ENCODE measurements at regions not wholly inside any gene's neighbourhood (a gene's known extent, or its start where the extent isn't known, plus 50 kb on each side); places are given as distances from the start of the nearest gene placed in this dataset.

- ATAC-seq (no peak), DNase-seq (no peak)
- POLR2A ChIA-PET = no interaction called here
- Mint-ChIP-seq H3K4me1 (no peaks in the 10 kb centered on the region), H3K9me3 (ENCODE audit: low read depth) (no peaks in the 10 kb centered on the region), H3K27ac (no peak overlapping the region), H3K36me3 (ENCODE audit: low read depth) (no peaks in the 10 kb centered on the region), H3K4me3 (no peak overlapping the region), H3K27me3 (no peaks in the 10 kb centered on the region)
- intact Hi-C loops (cut with DNase I, micrococcal nuclease) = no loop called here
- CTCF ChIA-PET = no interaction called here
Measured at GRCh38 chr11:11095831-11096723, 238.2 kb upstream of the ZBED5 start.

GRCh38 chr11:11090495-11090894 lies 232.6 kb upstream of the ZBED5 start:
- Mint-ChIP-seq H3K4me3 (no peak overlapping the region), H3K27ac (no peak overlapping the region), H3K9me3 (ENCODE audit: low read depth) (peaks cover 2% of the 10 kb centered on the region), H3K4me1 (no peaks in the 10 kb centered on the region), H3K36me3 (ENCODE audit: low read depth) (no peaks in the 10 kb centered on the region), H3K27me3 (no peaks in the 10 kb centered on the region)
- intact Hi-C loops (cut with DNase I, micrococcal nuclease) = no loop called here
- CTCF ChIA-PET = interaction anchor here (0.9 kb wide), 1 partner anchor 41 kb away, joined by 3 read pairs; no protein-coding TSS in a partner anchor
- ATAC-seq (no peak), DNase-seq (no peak)
- POLR2A ChIA-PET = no interaction called here

GRCh38 chr11:11089805-11090204 lies 232.0 kb upstream of the ZBED5 start:
- POLR2A ChIA-PET = no interaction called here
- intact Hi-C loops (cut with DNase I, micrococcal nuclease) = no loop called here

GRCh38 chr11:11086979-11087378 lies 229.1 kb upstream of the ZBED5 start:
- ChIA-PET POLR2A (no interaction called here), CTCF (interaction anchor here (0.6 kb wide), 1 partner anchor 139 kb away, joined by 3 read pairs; no protein-coding TSS in a partner anchor)
- H3K36me3 Mint-ChIP-seq (ENCODE audit: low read depth) = no peaks in the 10 kb centered on the region
- no peak overlapping the region for H3K27ac Mint-ChIP-seq
- H3K4me3 Mint-ChIP-seq = no peak overlapping the region
- H3K27me3 Mint-ChIP-seq = peaks cover 2% of the 10 kb centered on the region
- H3K4me1 Mint-ChIP-seq = peaks cover 7% of the 10 kb centered on the region
- intact Hi-C loops (cut with DNase I, micrococcal nuclease) = no loop called here
- H3K9me3 Mint-ChIP-seq (ENCODE audit: low read depth) = peaks cover 2% of the 10 kb centered on the region
- no peak for DNase-seq
- no peak for ATAC-seq

More at GRCh38 chr11:11089805-11090204, 232.0 kb upstream of the ZBED5 start:
- DNase-seq (no peak), ATAC-seq (no peak)
- Mint-ChIP-seq H3K4me1 (peaks cover under 1% of the 10 kb centered on the region), H3K9me3 (ENCODE audit: low read depth) (peaks cover 2% of the 10 kb centered on the region), H3K36me3 (ENCODE audit: low read depth) (no peaks in the 10 kb centered on the region), H3K4me3 (no peak overlapping the region), H3K27ac (no peak overlapping the region), H3K27me3 (no peaks in the 10 kb centered on the region)
- CTCF ChIA-PET = interaction anchor here (0.6 to 0.9 kb wide), 2 partner anchors 40 to 1348 kb away, joined by 3 to 5 read pairs; no protein-coding TSS in a partner anchor

- POLR2A ChIA-PET = no interaction called here
- intact Hi-C loops (cut with DNase I, micrococcal nuclease) = no loop called here
- CTCF ChIA-PET = interaction anchor here (0.7 to 1.2 kb wide), 5 partner anchors 13 to 85 kb away, joined by 3 to 4 read pairs (median 3); no protein-coding TSS in a partner anchor
- Mint-ChIP-seq H3K4me3 (no peak overlapping the region), H3K9me3 (ENCODE audit: low read depth) (no peaks in the 10 kb centered on the region), H3K36me3 (ENCODE audit: low read depth) (no peaks in the 10 kb centered on the region), H3K4me1 (peaks cover 7% of the 10 kb centered on the region), H3K27me3 (peaks cover 2% of the 10 kb centered on the region), H3K27ac (no peak overlapping the region)
- ATAC-seq (no peak), DNase-seq (no peak)
Measured at GRCh38 chr11:11085580-11085979, 227.7 kb upstream of the ZBED5 start.

GRCh38 chr11:11084337-11084736 lies 226.5 kb upstream of the ZBED5 start:
- ChIA-PET CTCF (interaction anchor here (0.6 to 0.9 kb wide), 2 partner anchors 55 to 1249 kb away, joined by 3 read pairs; no protein-coding TSS in a partner anchor), POLR2A (interaction anchor here (0.7 kb wide), 1 partner anchor 351 kb away, joined by 3 read pairs; no protein-coding TSS in a partner anchor)
- no peak overlapping the region for H3K4me3 Mint-ChIP-seq
- ATAC-seq (no peak), DNase-seq (no peak)
- intact Hi-C loops (cut with DNase I, micrococcal nuclease) = no loop called here
- H3K9me3 Mint-ChIP-seq (ENCODE audit: low read depth) = no peaks in the 10 kb centered on the region
- peaks cover 2% of the 10 kb centered on the region for H3K27me3 Mint-ChIP-seq
- no peaks in the 10 kb centered on the region for H3K36me3 Mint-ChIP-seq (ENCODE audit: low read depth)
- H3K27ac Mint-ChIP-seq = no peak overlapping the region
- H3K4me1 Mint-ChIP-seq = peaks cover 7% of the 10 kb centered on the region

- Mint-ChIP-seq H3K27ac (no peak overlapping the region), H3K36me3 (ENCODE audit: low read depth) (no peaks in the 10 kb centered on the region), H3K9me3 (ENCODE audit: low read depth) (no peaks in the 10 kb centered on the region), H3K4me3 (no peak overlapping the region), H3K27me3 (peaks cover 2% of the 10 kb centered on the region), H3K4me1 (peaks cover 7% of the 10 kb centered on the region)
- ChIA-PET CTCF (no interaction called here), POLR2A (no interaction called here)
- intact Hi-C loops (cut with DNase I, micrococcal nuclease) = no loop called here
- ATAC-seq = no peak
- no peak for DNase-seq
Measured at GRCh38 chr11:11083441-11083840, 225.6 kb upstream of the ZBED5 start.

GRCh38 chr11:11082646-11083045 lies 224.8 kb upstream of the ZBED5 start:
- DNase-seq (no peak), ATAC-seq (no peak)
- Mint-ChIP-seq H3K27me3 (peaks cover 2% of the 10 kb centered on the region), H3K36me3 (ENCODE audit: low read depth) (no peaks in the 10 kb centered on the region), H3K4me1 (peaks cover 7% of the 10 kb centered on the region), H3K9me3 (ENCODE audit: low read depth) (no peaks in the 10 kb centered on the region), H3K4me3 (no peak overlapping the region), H3K27ac (no peak overlapping the region)
- intact Hi-C loops (cut with DNase I, micrococcal nuclease) = no loop called here
- ChIA-PET CTCF (no interaction called here), POLR2A (no interaction called here)

GRCh38 chr11:11081776-11082175 lies 223.9 kb upstream of the ZBED5 start:
- Mint-ChIP-seq H3K27ac (no peak overlapping the region), H3K4me3 (no peak overlapping the region), H3K36me3 (ENCODE audit: low read depth) (no peaks in the 10 kb centered on the region), H3K27me3 (peaks cover 2% of the 10 kb centered on the region), H3K9me3 (ENCODE audit: low read depth) (no peaks in the 10 kb centered on the region), H3K4me1 (peaks cover 15% of the 10 kb centered on the region)
- ATAC-seq (no peak), DNase-seq (no peak)
- POLR2A ChIA-PET = no interaction called here
- intact Hi-C loops (cut with DNase I, micrococcal nuclease) = no loop called here
- CTCF ChIA-PET = interaction anchor here (0.7 kb wide), 1 partner anchor 458 kb away, joined by 4 read pairs; no protein-coding TSS in a partner anchor

- POLR2A ChIA-PET = no interaction called here
Measured at GRCh38 chr11:11081288-11081687, 223.4 kb upstream of the ZBED5 start.

GRCh38 chr11:11078344-11079086 lies 220.7 kb upstream of the ZBED5 start:
- Mint-ChIP-seq H3K4me3 (no peak overlapping the region), H3K27ac (no peak overlapping the region), H3K9me3 (ENCODE audit: low read depth) (no peaks in the 10 kb centered on the region), H3K36me3 (ENCODE audit: low read depth) (no peaks in the 10 kb centered on the region), H3K4me1 (peaks cover 17% of the 10 kb centered on the region), H3K27me3 (no peaks in the 10 kb centered on the region)
- ATAC-seq (no peak), DNase-seq (no peak)
- ChIA-PET CTCF (no interaction called here), POLR2A (no interaction called here)
- intact Hi-C loops (cut with DNase I, micrococcal nuclease) = no loop called here

More at GRCh38 chr11:11081288-11081687, 223.4 kb upstream of the ZBED5 start:
- no peak for ATAC-seq
- CTCF ChIA-PET = interaction anchor here (0.7 kb wide), 1 partner anchor 458 kb away, joined by 4 read pairs; no protein-coding TSS in a partner anchor
- DNase-seq = no peak
- H3K4me1 Mint-ChIP-seq = peaks cover 17% of the 10 kb centered on the region
- H3K9me3 Mint-ChIP-seq (ENCODE audit: low read depth) = no peaks in the 10 kb centered on the region
- intact Hi-C loops (cut with DNase I, micrococcal nuclease) = no loop called here
- no peak overlapping the region for H3K27ac Mint-ChIP-seq
- H3K27me3 Mint-ChIP-seq = peaks cover 2% of the 10 kb centered on the region
- no peaks in the 10 kb centered on the region for H3K36me3 Mint-ChIP-seq (ENCODE audit: low read depth)
- H3K4me3 Mint-ChIP-seq = no peak overlapping the region
